ENCODE measurements at regions not wholly inside any gene's neighbourhood (a gene's known extent, or its start where the extent isn't known, plus 50 kb on each side); places are given as distances from the start of the nearest gene placed in this dataset.

DNA sequence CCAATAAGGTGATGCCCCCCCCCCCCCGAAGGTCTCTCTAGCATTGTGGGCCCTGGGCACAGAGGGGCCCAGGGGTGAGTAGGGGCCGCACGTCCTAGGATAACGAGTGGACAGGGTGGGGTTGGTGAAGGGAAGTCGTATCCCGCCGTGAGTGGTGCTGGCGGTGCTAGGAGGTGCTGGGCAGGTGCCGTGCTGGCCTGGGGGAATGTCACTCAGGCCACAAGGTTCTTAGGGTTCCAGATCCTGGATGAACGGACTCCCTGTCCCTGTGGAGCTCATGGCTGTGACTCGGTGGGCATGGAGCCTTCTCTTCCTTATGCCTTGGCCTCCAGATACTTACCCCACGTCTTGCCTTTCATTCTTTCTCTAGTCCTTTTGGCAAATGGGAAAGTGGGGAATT, 157.4 kb upstream of the SOX1 start:
- CTCF ChIA-PET = no interaction called here
- no peak overlapping the region for H3K4me3 Mint-ChIP-seq (ENCODE audit: low read depth, unreplicated experiment)
- H3K36me3 Mint-ChIP-seq (ENCODE audit: insufficient read depth, unreplicated experiment) = no peaks in the 10 kb centered on the region
- no peak for DNase-seq
- H3K27ac Mint-ChIP-seq (ENCODE audit: unreplicated experiment) = no peak overlapping the region
- H3K27me3 Mint-ChIP-seq (ENCODE audit: unreplicated experiment) = no peaks in the 10 kb centered on the region
- TF ChIP-seq, protein P1, sequence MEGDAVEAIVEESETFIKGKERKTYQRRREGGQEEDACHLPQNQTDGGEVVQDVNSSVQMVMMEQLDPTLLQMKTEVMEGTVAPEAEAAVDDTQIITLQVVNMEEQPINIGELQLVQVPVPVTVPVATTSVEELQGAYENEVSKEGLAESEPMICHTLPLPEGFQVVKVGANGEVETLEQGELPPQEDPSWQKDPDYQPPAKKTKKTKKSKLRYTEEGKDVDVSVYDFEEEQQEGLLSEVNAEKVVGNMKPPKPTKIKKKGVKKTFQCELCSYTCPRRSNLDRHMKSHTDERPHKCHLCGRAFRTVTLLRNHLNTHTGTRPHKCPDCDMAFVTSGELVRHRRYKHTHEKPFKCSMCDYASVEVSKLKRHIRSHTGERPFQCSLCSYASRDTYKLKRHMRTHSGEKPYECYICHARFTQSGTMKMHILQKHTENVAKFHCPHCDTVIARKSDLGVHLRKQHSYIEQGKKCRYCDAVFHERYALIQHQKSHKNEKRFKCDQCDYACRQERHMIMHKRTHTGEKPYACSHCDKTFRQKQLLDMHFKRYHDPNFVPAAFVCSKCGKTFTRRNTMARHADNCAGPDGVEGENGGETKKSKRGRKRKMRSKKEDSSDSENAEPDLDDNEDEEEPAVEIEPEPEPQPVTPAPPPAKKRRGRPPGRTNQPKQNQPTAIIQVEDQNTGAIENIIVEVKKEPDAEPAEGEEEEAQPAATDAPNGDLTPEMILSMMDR (IDR thresholded peaks at IDR 0.05; ENCODE audit: unreplicated experiment) = no peak
- H3K9me3 Mint-ChIP-seq (ENCODE audit: low read depth, unreplicated experiment) = no peaks in the 10 kb centered on the region
- no peaks in the 10 kb centered on the region for H3K4me1 Mint-ChIP-seq (ENCODE audit: low read depth, unreplicated experiment)
- intact Hi-C loops (cut with micrococcal nuclease; ENCODE audit: unreplicated experiment) = no loop called here
- BruUV-seq (replicated peaks) = no TSS peak

DNA sequence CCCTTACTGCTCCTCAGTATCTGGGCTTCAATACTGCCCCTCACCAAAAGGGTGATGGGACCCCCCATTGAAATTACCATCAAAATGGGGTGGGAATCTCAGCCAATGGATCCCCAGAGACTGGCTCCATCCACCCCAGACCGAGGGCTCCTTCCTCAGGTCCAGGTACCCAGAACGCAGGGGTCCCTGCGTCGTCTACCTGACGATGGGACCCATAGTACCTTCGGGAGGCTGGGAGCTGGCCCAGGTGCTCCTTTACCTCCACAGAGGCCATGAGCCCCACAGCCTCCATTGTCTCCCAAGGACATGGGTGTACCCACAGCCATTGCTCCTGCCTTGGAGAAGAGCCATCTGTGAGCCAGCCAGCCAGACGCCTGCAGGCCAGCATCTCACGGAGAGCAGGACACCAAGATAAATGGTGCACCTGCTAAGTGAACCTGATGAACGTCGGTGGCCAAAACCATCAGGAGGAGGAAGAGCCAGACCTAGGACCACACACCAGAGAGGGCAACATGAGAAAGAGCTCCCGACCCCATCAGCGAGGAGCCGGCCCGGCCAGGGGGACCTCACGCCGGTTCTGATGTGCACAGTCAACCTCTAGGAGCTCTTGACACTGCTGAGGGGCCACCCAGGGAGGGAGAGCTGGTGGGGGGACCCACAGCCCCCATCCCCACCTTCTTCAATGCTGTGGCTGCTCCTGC, 156.8 kb upstream of the SOX1 start:
- H3K27ac Mint-ChIP-seq (ENCODE audit: unreplicated experiment) = no peak overlapping the region
- intact Hi-C loops (cut with micrococcal nuclease; ENCODE audit: unreplicated experiment) = no loop called here
- no peaks in the 10 kb centered on the region for H3K36me3 Mint-ChIP-seq (ENCODE audit: insufficient read depth, unreplicated experiment)
- no TSS peak for BruUV-seq (replicated peaks)
- H3K4me1 Mint-ChIP-seq (ENCODE audit: low read depth, unreplicated experiment) = no peaks in the 10 kb centered on the region
- no peak for DNase-seq
- no peaks in the 10 kb centered on the region for H3K9me3 Mint-ChIP-seq (ENCODE audit: low read depth, unreplicated experiment)
- CTCF ChIA-PET = no interaction called here
- TF ChIP-seq, protein P1 (IDR thresholded peaks at IDR 0.05; ENCODE audit: unreplicated experiment) = no peak
- H3K4me3 Mint-ChIP-seq (ENCODE audit: low read depth, unreplicated experiment) = no peak overlapping the region
- H3K27me3 Mint-ChIP-seq (ENCODE audit: unreplicated experiment) = no peaks in the 10 kb centered on the region

DNA sequence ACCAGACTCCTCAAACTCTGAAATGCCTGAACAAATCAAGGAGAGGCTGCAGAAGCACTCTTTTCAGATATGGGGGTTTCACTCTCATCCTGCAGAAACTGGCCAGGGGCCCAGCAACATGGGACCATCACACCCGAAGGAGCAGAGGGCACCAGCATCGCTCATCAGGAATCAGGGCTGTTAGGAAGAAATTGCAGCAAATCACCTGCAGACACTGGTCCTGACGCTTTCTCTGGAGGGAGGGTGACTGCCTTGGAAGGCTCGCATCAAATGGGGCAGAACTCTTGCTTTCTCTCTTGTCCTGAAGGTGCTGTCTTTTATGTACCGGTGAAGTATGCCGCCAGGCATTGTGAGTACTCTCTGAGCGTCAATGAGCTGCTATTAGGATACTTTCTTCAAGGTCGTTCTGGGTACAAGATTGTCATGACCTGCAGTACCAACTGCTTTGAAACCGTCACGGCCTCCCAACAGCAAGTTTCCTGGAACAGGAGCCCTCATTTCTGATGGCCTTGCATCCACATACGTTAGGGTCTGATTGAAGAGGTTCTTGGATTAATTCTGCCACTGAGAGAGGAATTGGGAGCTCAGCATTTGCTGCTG, 155.7 kb upstream of the SOX1 start:
- TF ChIP-seq, protein P1 (IDR thresholded peaks at IDR 0.05; ENCODE audit: unreplicated experiment) = no peak
- CTCF ChIA-PET = no interaction called here
- no peaks in the 10 kb centered on the region for H3K27me3 Mint-ChIP-seq (ENCODE audit: unreplicated experiment)
- intact Hi-C loops (cut with micrococcal nuclease; ENCODE audit: unreplicated experiment) = no loop called here
- BruUV-seq (replicated peaks) = no TSS peak
- DNase-seq = no peak
- no peaks in the 10 kb centered on the region for H3K9me3 Mint-ChIP-seq (ENCODE audit: low read depth, unreplicated experiment)
- H3K4me3 Mint-ChIP-seq (ENCODE audit: low read depth, unreplicated experiment) = no peak overlapping the region
- no peaks in the 10 kb centered on the region for H3K4me1 Mint-ChIP-seq (ENCODE audit: low read depth, unreplicated experiment)
- no peak overlapping the region for H3K27ac Mint-ChIP-seq (ENCODE audit: unreplicated experiment)
- no peaks in the 10 kb centered on the region for H3K36me3 Mint-ChIP-seq (ENCODE audit: insufficient read depth, unreplicated experiment)

DNA sequence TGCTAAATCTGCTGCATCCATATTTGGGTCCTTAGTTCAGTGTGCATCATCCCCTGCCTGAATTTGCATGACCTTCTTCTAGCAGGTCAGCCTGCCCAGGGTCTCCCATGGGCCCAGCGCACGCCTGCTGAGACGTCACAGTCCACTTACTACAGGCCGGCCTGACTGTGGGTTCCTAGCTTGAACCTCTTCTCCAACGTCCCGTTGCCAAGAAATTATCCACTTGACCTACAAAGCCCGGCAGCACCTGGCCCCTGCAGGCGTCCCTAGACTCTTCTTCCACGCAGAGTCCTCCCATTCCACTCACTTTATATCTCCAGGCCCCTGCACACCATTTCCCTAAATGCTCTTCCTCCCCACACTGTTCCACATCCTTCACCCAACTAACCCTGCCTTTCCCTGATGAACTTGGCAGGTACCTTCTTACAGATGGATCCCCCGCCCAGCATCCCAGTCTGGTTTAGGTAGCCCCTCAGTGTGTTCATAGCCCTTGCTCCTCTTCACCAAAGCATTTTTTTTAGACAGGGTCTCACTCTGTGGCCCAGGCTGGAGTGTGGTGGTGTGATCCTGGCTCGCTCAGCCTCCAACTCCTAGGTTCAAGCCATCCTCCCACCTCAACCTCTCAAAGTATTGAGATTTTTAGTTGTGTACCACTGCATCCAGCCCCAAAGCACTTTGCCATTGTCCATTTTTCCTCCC, 155.0 kb upstream of the SOX1 start:
- BruUV-seq (replicated peaks) = no TSS peak
- Mint-ChIP-seq H3K27ac (ENCODE audit: unreplicated experiment) (no peak overlapping the region), H3K4me3 (ENCODE audit: low read depth, unreplicated experiment) (no peak overlapping the region), H3K27me3 (ENCODE audit: unreplicated experiment) (no peaks in the 10 kb centered on the region), H3K4me1 (ENCODE audit: low read depth, unreplicated experiment) (no peaks in the 10 kb centered on the region), H3K36me3 (ENCODE audit: insufficient read depth, unreplicated experiment) (no peaks in the 10 kb centered on the region), H3K9me3 (ENCODE audit: low read depth, unreplicated experiment) (no peaks in the 10 kb centered on the region)
- TF ChIP-seq, protein P1 (IDR thresholded peaks at IDR 0.05; ENCODE audit: unreplicated experiment) = no peak
- intact Hi-C loops (cut with micrococcal nuclease; ENCODE audit: unreplicated experiment) = no loop called here
- CTCF ChIA-PET = no interaction called here
- no peak for DNase-seq

All from Calu3 (cell line).